ENCODE measurements at regions not wholly inside any gene's neighbourhood (a gene's known extent, or its start where the extent isn't known, plus 50 kb on each side); places are given as distances from the start of the nearest gene placed in this dataset.
A peak's percentile ranks its signal among the peaks of the same experiment; 100 is the strongest.

DNA sequence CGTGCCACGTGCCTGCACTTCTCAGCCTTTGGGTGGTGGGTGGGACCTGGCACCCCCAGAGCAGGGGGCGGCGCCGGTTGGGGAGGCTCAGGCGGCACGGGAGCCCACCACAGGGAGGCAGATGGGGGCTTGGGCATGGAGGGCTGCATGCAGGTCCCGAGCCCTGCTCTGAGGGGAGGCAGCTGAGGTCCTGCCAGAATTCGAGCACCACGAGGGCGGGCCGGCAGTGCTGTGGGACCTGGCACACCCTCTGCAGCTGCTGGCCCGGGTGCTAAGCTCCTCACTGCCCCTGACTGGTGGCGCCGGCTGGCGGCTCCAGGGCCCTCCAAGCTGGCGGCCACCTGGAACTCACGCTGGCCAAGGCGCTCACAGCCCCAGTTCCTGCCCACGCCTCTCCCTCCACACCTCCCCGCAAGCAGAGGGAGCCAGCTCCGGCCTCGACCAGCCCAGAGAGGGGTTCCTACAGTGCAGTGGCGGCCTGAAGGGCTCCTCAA, 1176.8 kb upstream of the GYPC start:
- H3K4me1 Mint-ChIP-seq: no peaks in the 10 kb centered on the region
- H3K27ac Mint-ChIP-seq: no peak overlapping the region
- no peaks in the 10 kb centered on the region for H3K36me3 Mint-ChIP-seq (ENCODE audit: low read depth)
- H3K27me3 Mint-ChIP-seq (ENCODE audit: low read depth): no peaks in the 10 kb centered on the region
- peaks cover 18% of the 10 kb centered on the region for H3K9me3 Mint-ChIP-seq
- TF ChIP-seq, protein P1, sequence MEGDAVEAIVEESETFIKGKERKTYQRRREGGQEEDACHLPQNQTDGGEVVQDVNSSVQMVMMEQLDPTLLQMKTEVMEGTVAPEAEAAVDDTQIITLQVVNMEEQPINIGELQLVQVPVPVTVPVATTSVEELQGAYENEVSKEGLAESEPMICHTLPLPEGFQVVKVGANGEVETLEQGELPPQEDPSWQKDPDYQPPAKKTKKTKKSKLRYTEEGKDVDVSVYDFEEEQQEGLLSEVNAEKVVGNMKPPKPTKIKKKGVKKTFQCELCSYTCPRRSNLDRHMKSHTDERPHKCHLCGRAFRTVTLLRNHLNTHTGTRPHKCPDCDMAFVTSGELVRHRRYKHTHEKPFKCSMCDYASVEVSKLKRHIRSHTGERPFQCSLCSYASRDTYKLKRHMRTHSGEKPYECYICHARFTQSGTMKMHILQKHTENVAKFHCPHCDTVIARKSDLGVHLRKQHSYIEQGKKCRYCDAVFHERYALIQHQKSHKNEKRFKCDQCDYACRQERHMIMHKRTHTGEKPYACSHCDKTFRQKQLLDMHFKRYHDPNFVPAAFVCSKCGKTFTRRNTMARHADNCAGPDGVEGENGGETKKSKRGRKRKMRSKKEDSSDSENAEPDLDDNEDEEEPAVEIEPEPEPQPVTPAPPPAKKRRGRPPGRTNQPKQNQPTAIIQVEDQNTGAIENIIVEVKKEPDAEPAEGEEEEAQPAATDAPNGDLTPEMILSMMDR (IDR thresholded peaks at IDR 0.05; ENCODE audit: unreplicated experiment in 3 of 3): no peak
- H3K4me3 Mint-ChIP-seq: no peak overlapping the region

DNA sequence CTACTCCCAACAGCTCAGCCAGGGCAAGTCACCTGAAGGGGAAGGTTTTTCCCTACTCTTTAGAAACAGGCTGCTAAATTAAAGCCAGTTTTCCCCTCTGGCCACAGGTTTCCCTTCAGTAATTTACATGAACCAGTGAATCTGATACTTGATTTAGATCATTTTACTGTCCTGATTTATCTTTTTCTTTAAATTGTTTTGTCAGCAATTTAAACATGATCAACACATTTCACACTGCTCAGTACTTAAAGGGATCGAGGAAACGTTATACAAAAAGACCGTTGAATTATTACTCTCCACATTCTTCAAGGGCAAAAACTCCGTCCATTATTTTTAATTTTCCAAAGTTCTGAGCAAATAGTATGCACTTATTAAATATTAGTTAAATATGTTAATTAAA, 1165.7 kb upstream of the GYPC start:
- H3K27me3 Mint-ChIP-seq (ENCODE audit: low read depth): no peaks in the 10 kb centered on the region
- no peaks in the 10 kb centered on the region for H3K36me3 Mint-ChIP-seq (ENCODE audit: low read depth)
- H3K4me1 Mint-ChIP-seq: no peaks in the 10 kb centered on the region
- TF ChIP-seq, protein P1 (IDR thresholded peaks at IDR 0.05; ENCODE audit: unreplicated experiment in 3 of 3): no peak
- H3K4me3 Mint-ChIP-seq: no peak overlapping the region
- no peak overlapping the region for H3K27ac Mint-ChIP-seq
- H3K9me3 Mint-ChIP-seq: peaks cover 4% of the 10 kb centered on the region

DNA sequence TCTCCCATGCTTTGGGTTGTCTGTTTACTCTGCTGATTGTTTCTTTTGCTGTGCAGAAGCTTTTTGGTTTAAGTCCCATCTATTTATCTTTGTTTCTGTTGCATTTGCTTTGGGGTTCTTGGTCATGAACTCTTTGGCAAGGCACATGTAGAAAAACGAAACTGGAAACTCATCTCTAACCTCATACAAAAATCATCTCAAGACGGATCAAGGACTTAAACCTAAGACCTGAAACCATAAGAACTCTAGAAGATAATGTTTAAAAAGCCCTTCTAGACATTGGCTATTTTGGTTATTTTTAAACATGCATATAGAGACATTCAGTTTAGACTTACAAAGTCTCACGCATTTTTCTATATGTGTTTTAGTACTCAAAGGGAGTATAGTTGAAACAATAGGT, 1164.3 kb upstream of the GYPC start:
- no peaks in the 10 kb centered on the region for H3K4me1 Mint-ChIP-seq
- H3K27ac Mint-ChIP-seq: no peak overlapping the region
- H3K4me3 Mint-ChIP-seq: no peak overlapping the region
- H3K27me3 Mint-ChIP-seq (ENCODE audit: low read depth): no peaks in the 10 kb centered on the region
- no peaks in the 10 kb centered on the region for H3K36me3 Mint-ChIP-seq (ENCODE audit: low read depth)
- TF ChIP-seq, protein P1 (IDR thresholded peaks at IDR 0.05; ENCODE audit: unreplicated experiment in 3 of 3): no peak
- peaks cover 4% of the 10 kb centered on the region for H3K9me3 Mint-ChIP-seq

DNA sequence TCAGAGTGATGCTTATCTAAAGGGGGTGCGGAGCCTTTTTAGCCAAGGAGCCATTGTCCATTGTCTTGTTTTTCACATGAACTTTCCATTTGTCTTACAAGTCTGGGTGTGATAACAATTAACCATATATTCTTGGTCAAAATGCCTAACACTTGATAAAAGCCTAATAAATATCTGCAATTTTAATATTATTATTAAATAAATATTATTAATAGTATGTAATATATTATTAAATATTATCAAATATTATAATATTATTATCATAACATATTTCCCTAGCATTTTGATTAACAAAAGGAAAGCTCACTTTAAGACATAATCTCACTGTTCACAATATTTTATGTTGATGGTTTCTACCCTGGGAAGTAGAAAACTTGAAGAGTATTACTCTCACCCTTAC, 1143.6 kb upstream of the GYPC start:
- Mint-ChIP-seq H3K27me3 (ENCODE audit: low read depth) (no peaks in the 10 kb centered on the region), H3K36me3 (ENCODE audit: low read depth) (no peaks in the 10 kb centered on the region)

DNA sequence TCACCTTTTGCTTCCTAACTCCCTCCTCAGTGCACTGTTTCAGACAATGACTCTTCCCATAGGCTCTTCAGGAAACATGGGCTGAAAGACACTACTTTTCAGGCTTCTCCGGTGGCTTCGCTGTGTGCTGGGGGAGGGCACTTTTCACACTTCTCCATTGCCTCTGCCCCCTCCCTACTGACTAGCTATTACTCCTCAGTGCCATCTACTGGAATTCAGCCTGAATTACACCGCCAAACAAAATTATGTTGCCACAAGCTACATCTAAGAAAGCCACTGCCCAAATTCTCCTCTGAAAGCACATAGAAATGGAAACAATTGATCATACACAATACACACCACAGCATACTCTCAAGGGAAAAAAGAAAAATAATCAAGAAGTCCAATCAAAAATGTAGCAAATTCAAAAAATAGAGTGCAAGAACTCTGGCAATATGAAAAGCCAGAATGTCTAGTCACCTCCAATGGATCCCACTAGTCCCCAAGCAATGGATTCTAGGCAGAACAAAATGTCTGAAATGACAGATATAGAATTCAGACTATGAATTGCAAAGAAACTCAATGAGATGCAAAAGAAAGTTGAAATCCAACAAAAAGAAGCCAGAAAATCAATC, 1139.4 kb upstream of the GYPC start:
- Mint-ChIP-seq H3K27ac (no peak overlapping the region), H3K9me3 (peaks cover 15% of the 10 kb centered on the region), H3K36me3 (ENCODE audit: low read depth) (no peaks in the 10 kb centered on the region), H3K4me3 (no peak overlapping the region), H3K27me3 (ENCODE audit: low read depth) (no peaks in the 10 kb centered on the region), H3K4me1 (no peaks in the 10 kb centered on the region)
- TF ChIP-seq, protein P1 (IDR thresholded peaks at IDR 0.05; ENCODE audit: unreplicated experiment in 3 of 3): peak; percentile 16 to 43 (median 26)

More for the DNA sequence above, 1143.6 kb upstream of the GYPC start:
- no peak overlapping the region for H3K4me3 Mint-ChIP-seq
- peaks cover 14% of the 10 kb centered on the region for H3K9me3 Mint-ChIP-seq
- H3K4me1 Mint-ChIP-seq: no peaks in the 10 kb centered on the region
- no peak overlapping the region for H3K27ac Mint-ChIP-seq
- TF ChIP-seq, protein P1 (IDR thresholded peaks at IDR 0.05; ENCODE audit: unreplicated experiment in 3 of 3): no peak

DNA sequence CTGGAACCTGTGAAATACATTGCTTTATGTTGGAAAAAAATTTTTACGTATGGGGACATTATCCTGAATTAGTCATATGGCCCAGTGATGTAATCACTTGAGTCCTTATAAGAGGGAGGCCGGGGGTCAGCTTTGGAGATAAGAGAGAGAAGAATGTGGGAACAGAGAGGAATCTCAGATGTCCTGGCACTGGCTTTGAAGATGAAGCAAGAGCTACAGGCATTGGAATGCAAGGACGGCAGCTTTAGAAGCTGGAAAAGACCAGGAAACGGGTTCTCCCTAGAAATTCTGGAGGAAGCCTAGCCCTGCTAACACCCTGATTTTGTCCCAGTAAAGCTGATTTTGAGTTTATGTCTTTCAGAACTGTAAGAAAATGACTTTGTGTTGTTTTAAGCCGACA, 1129.9 kb upstream of the GYPC start:
- Mint-ChIP-seq H3K4me1 (no peaks in the 10 kb centered on the region), H3K27ac (no peak overlapping the region), H3K27me3 (ENCODE audit: low read depth) (no peaks in the 10 kb centered on the region), H3K36me3 (ENCODE audit: low read depth) (no peaks in the 10 kb centered on the region), H3K9me3 (no peaks in the 10 kb centered on the region), H3K4me3 (no peak overlapping the region)
- TF ChIP-seq, protein P1 (IDR thresholded peaks at IDR 0.05; ENCODE audit: unreplicated experiment in 3 of 3): no peak
